T-helper 1 cell (primary cell): ENCODE measurements at regions not wholly inside any gene's neighbourhood (a gene's known extent, or its start where the extent isn't known, plus 50 kb on each side); places are given as distances from the start of the nearest gene placed in this dataset.

Experiments used
- DNase-seq, 5 donors: peaks; one replicate each; pipeline ENCODE4 v3.0.0-alpha.2; 2012 to 2020

DNA sequence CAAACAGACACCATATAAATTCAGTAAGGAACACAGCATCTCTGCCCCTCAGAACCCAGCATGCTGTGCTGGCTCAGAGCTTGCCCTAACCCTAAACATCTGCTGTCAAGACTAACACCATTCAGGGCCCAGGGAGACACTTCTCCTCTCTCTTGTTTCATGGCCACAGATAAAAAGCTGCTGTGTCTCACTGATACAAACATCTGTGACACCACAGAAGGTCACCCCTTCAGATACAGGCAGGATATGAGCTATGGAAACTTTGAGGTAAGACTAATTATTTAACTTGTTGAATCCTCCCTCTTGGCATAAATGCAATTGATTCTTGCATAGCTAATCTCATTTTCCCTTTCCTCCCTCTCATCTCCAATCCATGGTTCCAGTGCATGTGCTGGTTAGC lies 61.6 kb upstream of the GPR12 start:
- DNase-seq, result no peak

DNA sequence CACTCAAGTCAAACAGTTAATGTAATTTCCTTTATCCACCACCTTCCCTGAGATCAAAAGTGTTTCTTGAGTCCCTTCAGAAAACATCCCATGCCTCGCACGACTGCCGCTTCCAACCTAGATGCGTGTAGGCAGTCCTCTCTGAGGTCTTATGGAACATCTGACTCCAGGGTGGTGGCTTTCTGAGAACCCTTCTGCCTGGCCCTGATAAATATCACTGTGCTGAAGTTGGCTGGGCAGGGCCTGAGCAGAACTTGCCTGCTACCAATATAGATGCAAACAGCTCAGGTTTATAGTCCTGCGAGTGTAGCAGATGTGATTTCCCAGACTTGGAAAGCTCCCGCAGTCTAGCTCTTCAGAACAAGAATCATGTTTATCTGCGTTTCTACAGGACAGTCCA lies 61.1 kb upstream of the GPR12 start:
- DNase-seq, result no peak

DNA sequence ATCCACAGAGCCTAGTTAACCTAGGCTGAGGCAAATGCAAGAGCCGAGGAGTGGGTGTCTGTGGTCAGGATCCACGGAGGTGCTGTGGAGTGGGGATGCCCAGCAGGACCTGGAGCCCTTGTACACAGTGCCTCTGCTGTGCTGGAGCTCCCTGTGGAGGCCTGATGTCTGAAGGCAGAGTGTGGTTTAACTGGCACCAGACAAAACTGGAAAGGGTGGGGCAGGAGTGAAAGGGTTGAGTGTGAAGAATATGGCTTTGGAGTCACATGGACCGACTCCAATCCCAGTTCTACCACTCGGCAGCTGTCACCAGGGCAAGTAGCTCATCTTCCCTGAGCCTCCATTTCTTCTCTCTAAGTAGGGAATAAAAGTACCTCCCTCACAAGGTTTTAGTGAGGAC lies 60.3 kb upstream of the GPR12 start:
- DNase-seq, result no peak

DNA sequence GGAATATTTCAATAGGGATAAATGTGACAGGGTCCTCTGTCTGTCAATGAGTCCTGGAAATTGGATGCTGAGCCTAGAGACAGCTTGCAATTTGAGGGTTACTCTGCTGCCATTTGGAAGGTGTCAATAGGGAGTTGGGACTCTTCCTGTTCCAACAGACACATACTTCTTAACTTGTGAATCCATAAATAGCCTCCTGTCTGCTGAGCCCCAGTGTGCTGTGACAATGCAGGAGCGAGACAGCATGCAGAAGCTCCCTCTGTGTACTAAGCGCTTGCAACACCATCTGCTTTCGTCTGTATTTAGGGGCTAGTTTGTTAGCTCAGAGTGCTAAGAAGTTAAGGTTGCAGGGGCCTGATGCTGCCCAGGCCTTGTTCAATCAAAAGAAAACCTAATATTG lies 58.5 kb upstream of the GPR12 start:
- DNase-seq, result no peak

DNA sequence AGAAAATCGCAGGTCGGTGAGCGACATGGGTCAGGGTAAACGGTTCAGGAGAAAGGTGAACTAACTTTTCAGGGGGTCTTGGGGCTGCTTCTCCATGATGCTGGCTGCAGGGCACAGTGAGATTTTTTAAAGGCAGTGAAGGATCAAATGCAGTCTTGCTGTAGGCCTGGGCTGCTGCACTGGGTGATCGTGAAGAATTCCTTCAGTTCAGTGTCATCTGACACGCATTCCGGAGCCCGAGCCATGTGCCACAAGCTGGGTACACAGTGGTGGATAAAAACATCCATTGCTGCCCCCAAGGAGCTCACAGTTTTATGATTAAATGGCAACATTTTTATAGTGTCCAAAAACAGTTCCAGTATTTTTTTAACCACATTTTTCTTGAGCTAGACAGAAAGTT lies 56.3 kb upstream of the GPR12 start:
- DNase-seq, result no peak

DNA sequence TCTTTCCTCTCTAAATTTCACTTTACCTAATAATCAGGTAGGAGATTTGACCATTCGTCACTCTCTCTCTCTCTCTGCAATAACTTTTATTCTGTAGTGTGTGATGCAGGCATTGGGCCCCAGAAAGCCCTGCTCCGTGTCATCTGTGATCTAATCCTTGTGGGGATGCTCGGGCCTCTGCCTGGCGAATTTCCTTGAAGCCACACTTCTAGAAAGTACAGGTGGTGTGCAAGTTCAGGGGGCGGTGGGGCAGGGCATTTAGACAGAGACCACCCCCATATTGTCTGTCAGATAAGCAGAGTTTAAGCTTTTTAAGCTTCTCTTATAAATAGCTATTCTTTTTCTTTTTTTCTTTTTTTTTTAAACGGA lies 53.4 kb upstream of the GPR12 start:
- DNase-seq, result no peak

DNA sequence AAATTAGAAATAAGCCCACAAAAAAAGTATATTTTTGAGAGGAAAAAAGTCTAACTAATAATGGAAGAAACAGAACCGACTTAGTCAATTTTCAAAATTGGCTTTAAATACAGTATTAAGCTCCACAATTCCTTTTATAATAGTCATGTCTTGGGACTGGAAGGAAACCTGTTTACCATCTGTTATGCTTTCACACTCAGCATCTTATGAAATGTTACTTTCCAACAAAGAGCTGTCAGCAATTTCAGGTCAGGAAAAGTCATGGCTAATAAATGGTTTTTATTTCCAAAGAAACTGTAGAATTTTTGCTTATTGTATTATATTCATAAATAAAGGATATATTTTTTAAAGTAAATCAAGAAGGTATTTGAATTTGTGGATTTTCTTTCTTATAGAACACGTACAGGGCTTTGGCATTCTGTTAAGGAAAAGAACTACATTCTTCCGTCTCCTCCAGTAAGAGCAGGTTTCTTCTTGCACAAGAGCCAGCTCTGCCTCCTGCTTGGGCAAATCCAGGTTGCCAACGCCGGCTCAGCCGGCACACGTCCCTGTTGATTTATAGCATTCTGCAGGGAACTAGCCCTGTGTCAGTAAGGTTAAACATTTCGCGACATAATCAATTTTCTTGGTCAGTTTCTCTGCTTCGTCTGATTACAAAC lies 52.9 kb upstream of the GPR12 start:
- no peak for DNase-seq

DNA sequence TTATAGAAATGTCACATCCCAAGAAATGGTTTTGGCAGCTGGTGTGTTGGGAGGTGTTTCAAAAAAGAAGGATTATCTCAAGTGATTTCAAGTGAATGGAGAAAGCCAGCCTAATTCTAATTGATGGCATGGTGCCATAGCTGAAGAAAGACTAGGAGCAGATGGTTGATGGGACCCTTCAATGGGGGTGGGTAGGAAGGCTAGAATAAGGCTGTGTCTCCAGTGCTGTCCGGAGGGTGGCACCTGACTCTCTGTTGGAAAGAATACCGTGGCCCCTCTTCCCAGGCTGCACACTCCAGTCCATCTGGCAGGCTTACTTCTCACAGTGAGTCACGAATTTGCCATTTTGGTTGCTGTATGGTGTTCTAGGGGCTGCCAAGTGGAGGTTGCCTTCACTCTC lies 51.0 kb upstream of the GPR12 start:
- no peak for DNase-seq
